ENCODE measurements at regions not wholly inside any gene's neighbourhood (a gene's known extent, or its start where the extent isn't known, plus 50 kb on each side); places are given as distances from the start of the nearest gene placed in this dataset.

- in situ Hi-C loops (cut with MboI; ENCODE audit: low sequenced_read_pairs in 4 of 4) (loop anchor here (5.0 to 25.0 kb wide), 4 partner anchors 337 to 1037 kb away; no protein-coding TSS in a partner anchor), intact Hi-C loops (cut with DNase I; ENCODE audit: low total_unique reads) (loop anchor here (1.0 kb wide), 2 partner anchors 557 to 567 kb away; no protein-coding TSS in a partner anchor)
- Histone ChIP-seq H3K4me1 (no peaks in the 10 kb centered on the region), H3K9me3 (no peaks in the 10 kb centered on the region), H3K27me3 (peaks cover 0 to 2% (median 0%) of the 10 kb centered on the region in 3 donors), H3K36me3 (no peaks in the 10 kb centered on the region), H3K4me3 (no peak overlapping the region), H3K27ac (no peak overlapping the region)
- ATAC-seq (peak; percentile 45 to 73), DNase-seq (peak; percentile 26 to 42)
- peak; percentile 76 to 94 (median 84) for TF ChIP-seq CTCF (IDR thresholded peaks at IDR 0.05 in 4 of 5, conservative IDR thresholded peaks at IDR 0.05 in 1 of 5)
- no peak for TF ChIP-seq POLR2A (IDR thresholded peaks at IDR 0.05)
Measured at GRCh38 chr2:234550511-234551107, 53.7 kb upstream of the ARL4C start.

DNA sequence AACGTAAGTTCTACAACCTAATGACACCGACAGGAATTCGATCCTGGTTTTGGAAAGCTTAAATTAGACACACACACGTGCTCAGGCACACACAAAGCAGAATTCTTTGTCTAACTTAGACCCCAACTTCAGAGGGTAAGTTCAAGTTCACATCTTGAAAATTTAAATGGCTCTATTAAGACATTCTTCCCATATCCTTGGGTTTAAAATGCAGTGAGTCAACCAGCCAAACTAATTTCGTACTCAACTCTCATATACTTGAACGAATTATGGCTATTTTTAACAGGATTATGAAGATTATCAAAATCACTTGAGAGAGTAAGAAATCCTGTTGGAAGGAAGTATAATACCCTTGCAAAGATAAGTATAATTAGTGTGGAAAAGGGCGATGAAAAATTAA lies 53.2 kb upstream of the ARL4C start:
- intact Hi-C loops (cut with DNase I; ENCODE audit: low total_unique reads) (loop anchor here (1.0 kb wide), 2 partner anchors 557 to 567 kb away; no protein-coding TSS in a partner anchor), in situ Hi-C loops (cut with MboI; ENCODE audit: low sequenced_read_pairs in 4 of 4) (loop anchor here (5.0 to 25.0 kb wide), 4 partner anchors 337 to 1037 kb away; no protein-coding TSS in a partner anchor)
- DNase-seq (no peak), ATAC-seq (no peak)
- Histone ChIP-seq H3K27ac (no peak overlapping the region), H3K9me3 (no peaks in the 10 kb centered on the region), H3K4me3 (no peak overlapping the region), H3K4me1 (no peaks in the 10 kb centered on the region), H3K36me3 (no peaks in the 10 kb centered on the region), H3K27me3 (peaks cover 0 to 2% (median 0%) of the 10 kb centered on the region in 3 donors)
- TF ChIP-seq CTCF (IDR thresholded peaks at IDR 0.05 in 4 of 5, conservative IDR thresholded peaks at IDR 0.05 in 1 of 5): no peak
- no peak for TF ChIP-seq POLR2A (IDR thresholded peaks at IDR 0.05)

GRCh38 chr2:234548695-234549420 lies 52.0 kb upstream of the ARL4C start:
- H3K36me3 ChIP-seq: no peaks in the 10 kb centered on the region
- ATAC-seq (no peak), DNase-seq (no peak)
- peaks cover 0 to 2% (median 0%) of the 10 kb centered on the region in 3 donors for H3K27me3 ChIP-seq
- H3K4me1 ChIP-seq: no peaks in the 10 kb centered on the region
- TF ChIP-seq POLR2A (IDR thresholded peaks at IDR 0.05) (no peak), CTCF (IDR thresholded peaks at IDR 0.05 in 4 of 5, conservative IDR thresholded peaks at IDR 0.05 in 1 of 5) (no peak)
- intact Hi-C loops (cut with DNase I; ENCODE audit: low total_unique reads) (loop anchor here (10.0 kb wide), 1 partner anchor 574 kb away; no protein-coding TSS in a partner anchor), in situ Hi-C loops (cut with MboI; ENCODE audit: low sequenced_read_pairs in 4 of 4) (loop anchor here in 2 of 4 donors (25.0 kb wide), 2 partner anchors 562 to 1038 kb away; no protein-coding TSS in a partner anchor)
- no peaks in the 10 kb centered on the region for H3K9me3 ChIP-seq
- no peak overlapping the region for H3K27ac ChIP-seq
- no peak overlapping the region for H3K4me3 ChIP-seq

GRCh38 chr2:234546770-234547169 lies 49.9 kb upstream of the ARL4C start:
- Histone ChIP-seq H3K27me3 (peaks cover 0 to 2% (median 0%) of the 10 kb centered on the region in 3 donors), H3K4me1 (no peaks in the 10 kb centered on the region), H3K27ac (no peak overlapping the region), H3K9me3 (no peaks in the 10 kb centered on the region), H3K36me3 (no peaks in the 10 kb centered on the region), H3K4me3 (no peak overlapping the region)
- DNase-seq (no peak), ATAC-seq (no peak)
- TF ChIP-seq CTCF (IDR thresholded peaks at IDR 0.05 in 4 of 5, conservative IDR thresholded peaks at IDR 0.05 in 1 of 5) (no peak), POLR2A (IDR thresholded peaks at IDR 0.05) (no peak)
- intact Hi-C loops (cut with DNase I; ENCODE audit: low total_unique reads) (loop anchor here (10.0 kb wide), 1 partner anchor 572 kb away; no protein-coding TSS in a partner anchor), in situ Hi-C loops (cut with MboI; ENCODE audit: low sequenced_read_pairs in 4 of 4) (loop anchor here in 2 of 4 donors (25.0 kb wide), 2 partner anchors 559 to 1041 kb away; no protein-coding TSS in a partner anchor)
